Astrocyte of the cerebellum (primary cell): ENCODE measurements at regions not wholly inside any gene's neighbourhood (a gene's known extent, or its start where the extent isn't known, plus 50 kb on each side); places are given as distances from the start of the nearest gene placed in this dataset.

Experiments used
- DNase-seq: peaks from one replicate; pipeline ENCODE4 v3.0.0-alpha.2; 2011; ENCODE audit warnings: low read depth
- H3K4me3 ChIP-seq: 2 replicates; pipeline ENCODE4 v1.5.1; 2011; ENCODE audit warnings: mild to moderate bottlenecking, low read depth, low read length, moderate library complexity
- CTCF ChIP-seq: IDR thresholded peaks from 2 replicates; pipeline ENCODE4 v1.5.1; 2012; ENCODE audit warnings: low read length, low read depth, moderate library complexity, mild to moderate bottlenecking; ENCODE audit errors: missing control alignments
- in situ Hi-C: cut with HindIII; loops from 2 replicates; pipeline ENCODE4 v1.10.0; 2017; ENCODE audit warnings: low sequenced_read_pairs

GRCh38 chr2:188762151-188762550, 212.0 kb upstream of the COL3A1 start:
- TF ChIP-seq CTCF, result no peak
- in situ Hi-C loops, result no loop called here
- DNase-seq, result no peak
- no peak overlapping the region for H3K4me3 ChIP-seq

GRCh38 chr2:188765522-188766470, 208.4 kb upstream of the COL3A1 start:
- peak; percentile 35 for TF ChIP-seq CTCF
- in situ Hi-C loops, result no loop called here
- no peak for DNase-seq
- no peak overlapping the region for H3K4me3 ChIP-seq

GRCh38 chr2:188766471-188766856, 207.7 kb upstream of the COL3A1 start:
- no peak for TF ChIP-seq CTCF
- DNase-seq, result no peak
- in situ Hi-C loops, result no loop called here
- no peak overlapping the region for H3K4me3 ChIP-seq

- in situ Hi-C loops, result no loop called here
- H3K4me3 ChIP-seq, result no peak overlapping the region
- no peak for TF ChIP-seq CTCF
- no peak for DNase-seq
Measured at GRCh38 chr2:188767176-188767575, 207.0 kb upstream of the COL3A1 start.

GRCh38 chr2:188770296-188770695, 203.9 kb upstream of the COL3A1 start:
- TF ChIP-seq CTCF, result no peak
- no peak overlapping the region for H3K4me3 ChIP-seq
- in situ Hi-C loops, result no loop called here
- no peak for DNase-seq

GRCh38 chr2:188773075-188773474, 201.1 kb upstream of the COL3A1 start:
- TF ChIP-seq CTCF, result no peak
- H3K4me3 ChIP-seq, result no peak overlapping the region
- in situ Hi-C loops, result no loop called here
- DNase-seq, result no peak
